OCI-LY7 (cell line): ENCODE measurements at regions not wholly inside any gene's neighbourhood (a gene's known extent, or its start where the extent isn't known, plus 50 kb on each side); places are given as distances from the start of the nearest gene placed in this dataset.
A peak's percentile ranks its signal among the peaks of the same experiment; 100 is the strongest.

Source experiments
- BruUV-seq: library from RNA; stranded (reverse); fragments of 400-500 nt; replicated peaks from 2 replicates; lab custom pipeline; 2021; lab: Mats Ljungman, UMichigan
- CTCF ChIA-PET: fragments of 300-600 bp; sonication (Branson Sonifier 250); formaldehyde crosslinking; loops from one replicate; lab custom pipeline; 2022; ENCODE audit warnings: antibody characterized with exemption; ENCODE audit not compliant: unreplicated experiment; lab: Charles Lee
- POLR2A ChIA-PET: fragments of 300-600 bp; sonication (Branson Sonifier 250); formaldehyde crosslinking; loops from one replicate; lab custom pipeline; 2022; ENCODE audit warnings: antibody characterized with exemption; lab: Charles Lee
- DNase-seq: peaks from one replicate; pipeline ENCODE4 v3.0.0-alpha.2; 2015; ENCODE audit warnings: low spot score
- H2AFZ ChIP-seq: fragments of 200-600 bp; sonication (generic), shearing (Covaris generic); 2 replicates; pipeline ENCODE4 v1.6.1; 2014; ENCODE audit warnings: mild to moderate bottlenecking, antibody characterized with exemption, low read length, moderate library complexity
- H3K27ac ChIP-seq: fragments of 200-600 bp; sonication (generic); 2 replicates; pipeline ENCODE4 v1.5.1; 2014; ENCODE audit warnings: mixed run types, low read depth, mild to moderate bottlenecking, moderate library complexity, low read length, inconsistent platforms; ENCODE audit not compliant: poor library complexity, severe bottlenecking
- H3K36me3 ChIP-seq: fragments of 200-600 bp; sonication (generic); 2 replicates; pipeline ENCODE4 v1.6.1; 2014; ENCODE audit warnings: mild to moderate bottlenecking, antibody characterized with exemption, low read length, moderate library complexity, mixed read lengths; ENCODE audit not compliant: insufficient read depth
- H3K4me1 ChIP-seq: fragments of 200-600 bp; sonication (generic); 2 replicates; pipeline ENCODE4 v1.5.1; 2014; ENCODE audit warnings: mild to moderate bottlenecking, low read length; ENCODE audit not compliant: insufficient read depth, poor library complexity, severe bottlenecking
- H3K4me2 ChIP-seq: fragments of 200-600 bp; sonication (generic); 2 replicates; pipeline ENCODE4 v1.6.1; 2014; ENCODE audit warnings: mild to moderate bottlenecking, low read length
- H3K4me3 ChIP-seq: fragments of 200-600 bp; sonication (generic); 2 replicates; pipeline ENCODE4 v1.5.1; 2014; ENCODE audit warnings: mild to moderate bottlenecking, low read depth, low read length; ENCODE audit not compliant: poor library complexity, severe bottlenecking
- H3K79me2 ChIP-seq: fragments of 200-600 bp; sonication (generic); 2 replicates; pipeline ENCODE4 v1.6.1; 2016; ENCODE audit warnings: low read depth, mild to moderate bottlenecking, low read length, moderate library complexity, mixed read lengths; ENCODE audit not compliant: insufficient read depth
- H3K9me2 ChIP-seq: fragments of 200-600 bp; sonication (generic); 2 replicates; pipeline ENCODE4 v1.6.1; 2016; ENCODE audit warnings: mild to moderate bottlenecking, low read length, mixed read lengths; ENCODE audit not compliant: insufficient read depth
- H3K9me3 ChIP-seq: fragments of 200-600 bp; sonication (generic); 2 replicates; pipeline ENCODE4 v1.6.1; 2014; ENCODE audit warnings: mild to moderate bottlenecking, mixed run types, low read length, mixed read lengths
- H4K20me1 ChIP-seq: fragments of 200-600 bp; sonication (generic); 2 replicates; pipeline ENCODE4 v1.6.1; 2014; ENCODE audit warnings: mild to moderate bottlenecking, antibody characterized with exemption, low read length, moderate library complexity, mixed read lengths; ENCODE audit not compliant: insufficient read depth
- CTCF ChIP-seq: fragments of 200-600 bp; sonication (generic); conservative IDR thresholded peaks from 2 replicates; pipeline ENCODE4 v1.5.1; 2014; ENCODE audit warnings: mild to moderate bottlenecking, antibody characterized with exemption, low read length, moderate library complexity, mixed read lengths
- EZH2phosphoT487 ChIP-seq: fragments of 200-600 bp; sonication (generic); IDR thresholded peaks from 2 replicates; pipeline ENCODE4 v1.6.1; 2018; ENCODE audit warnings: low read depth, borderline replicate concordance, mild to moderate bottlenecking, mixed run types, antibody characterized with exemption, low read length, moderate library complexity, mixed read lengths
- intact Hi-C: fragments of 100-400 bp; cut with micrococcal nuclease; formaldehyde crosslinking; loops from one replicate; pipeline ENCODE4 v1.10.0; 2022; ENCODE audit not compliant: unreplicated experiment

- DNase-seq = no peak
- Histone ChIP-seq H4K20me1 (no peaks in the 10 kb centered on the region), H3K4me1 (no peaks in the 10 kb centered on the region), H3K9me2 (no peaks in the 10 kb centered on the region), H3K79me2 (no peaks in the 10 kb centered on the region), H3K4me2 (no peak overlapping the region), H3K36me3 (peaks cover 29% of the 10 kb centered on the region), H3K9me3 (peaks cover 61% of the 10 kb centered on the region), H3K4me3 (no peak overlapping the region), H3K27ac (no peak overlapping the region), H2AFZ (no peak overlapping the region)
- no TSS peak for BruUV-seq
- intact Hi-C loops = no loop called here
- TF ChIP-seq EZH2phosphoT487 (no peak), CTCF (no peak)
- ChIA-PET POLR2A (interaction anchor here (0.5 to 2.7 kb wide), 7 partner anchors 12 to 481 kb away, joined by 3 to 17 read pairs (median 5); no protein-coding TSS in a partner anchor), CTCF (no interaction called here)
Observed at GRCh38 chr4:132281733-132282132, 867.4 kb upstream of the PCDH10 start.

DNA sequence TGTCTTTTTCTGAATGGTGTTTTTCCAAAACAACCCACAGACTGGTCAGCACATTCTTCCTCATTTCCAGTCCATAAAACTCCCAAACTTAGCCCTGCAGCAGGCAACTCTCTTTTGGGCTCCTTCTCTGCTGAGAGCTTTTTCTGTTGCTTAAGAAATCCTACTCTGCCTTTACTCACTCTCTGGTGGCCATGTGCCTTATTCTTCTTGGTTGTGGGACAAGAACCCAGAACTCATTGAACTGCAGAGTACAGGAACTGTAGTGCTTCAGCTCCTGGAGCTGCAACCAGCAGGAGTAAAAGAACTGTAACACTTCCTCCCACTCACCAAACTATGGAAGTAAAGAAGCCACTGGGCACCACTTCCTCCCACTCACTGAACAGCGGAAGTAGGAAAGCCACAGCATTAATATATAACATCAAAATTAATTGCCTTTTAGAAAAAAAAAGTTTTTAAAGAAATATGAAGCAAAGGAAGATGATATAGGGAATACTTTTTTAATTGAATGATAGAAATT is 864.1 kb upstream of the PCDH10 start:
- Histone ChIP-seq H2AFZ (no peak overlapping the region; the same call in 1 of the 2 replicates), H3K4me2 (no peak overlapping the region), H4K20me1 (no peaks in the 10 kb centered on the region), H3K4me3 (no peak overlapping the region), H3K9me3 (peaks cover 45% of the 10 kb centered on the region), H3K9me2 (no peaks in the 10 kb centered on the region), H3K4me1 (no peaks in the 10 kb centered on the region), H3K36me3 (peaks cover 25% of the 10 kb centered on the region), H3K79me2 (no peaks in the 10 kb centered on the region), H3K27ac (no peak overlapping the region)
- ChIA-PET CTCF (no interaction called here), POLR2A (interaction anchor here (0.9 to 1.5 kb wide), 3 partner anchors 10 to 194 kb away, joined by 3 read pairs; no protein-coding TSS in a partner anchor)
- TF ChIP-seq EZH2phosphoT487 (no peak), CTCF (no peak)
- intact Hi-C loops = no loop called here
- BruUV-seq = no TSS peak
- DNase-seq = peak; percentile 72

DNA sequence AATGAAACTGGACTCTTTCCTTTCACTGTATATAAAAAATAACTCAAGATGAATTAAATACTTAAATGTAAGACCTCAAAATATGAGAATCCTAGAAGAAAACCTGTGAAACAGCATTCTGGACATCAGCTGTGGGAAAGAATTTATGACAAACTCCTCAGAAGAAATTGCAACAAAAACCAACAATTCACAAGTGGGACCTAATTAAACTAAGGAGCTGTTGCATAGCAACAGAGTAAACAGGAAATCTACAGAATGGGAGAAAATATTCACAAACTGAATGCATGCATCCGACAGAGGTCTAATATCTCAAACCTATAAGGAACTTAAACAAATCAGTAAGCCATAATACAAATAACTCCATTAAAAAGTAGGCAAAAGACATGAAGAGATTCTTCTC is 851.7 kb upstream of the PCDH10 start:
- Histone ChIP-seq H4K20me1 (no peaks in the 10 kb centered on the region), H3K79me2 (no peaks in the 10 kb centered on the region), H3K36me3 (no peaks in the 10 kb centered on the region), H3K4me3 (no peak overlapping the region), H3K9me3 (peaks cover 8% of the 10 kb centered on the region; the same call in 1 of the 2 replicates), H3K27ac (no peak overlapping the region), H2AFZ (peak overlapping the region; percentile 46; the same call in 1 of the 2 replicates), H3K9me2 (no peaks in the 10 kb centered on the region), H3K4me2 (no peak overlapping the region), H3K4me1 (no peaks in the 10 kb centered on the region)
- intact Hi-C loops = no loop called here
- TF ChIP-seq EZH2phosphoT487 (no peak), CTCF (no peak)
- ChIA-PET POLR2A (interaction anchor here (0.7 to 2.8 kb wide), 6 partner anchors 9 to 117 kb away, joined by 3 to 17 read pairs (median 3); no protein-coding TSS in a partner anchor), CTCF (no interaction called here)
- no peak for DNase-seq
- BruUV-seq = no TSS peak
